Adipocyte (in vitro differentiated cells): ENCODE measurements at regions not wholly inside any gene's neighbourhood (a gene's known extent, or its start where the extent isn't known, plus 50 kb on each side); places are given as distances from the start of the nearest gene placed in this dataset.

Experiments
- DNase-seq: peaks from one replicate; pipeline ENCODE4 v3.0.0-alpha.2; 2015; ENCODE audit warnings: low read depth
- H3K27me3 ChIP-seq: replicated peaks from 2 replicates; pipeline ENCODE4 v1.7.0; 2013; ENCODE audit warnings: mild to moderate bottlenecking, low read length, moderate library complexity; ENCODE audit not compliant: control insufficient read depth, insufficient read depth
- H3K36me3 ChIP-seq: 2 replicates; pipeline ENCODE4 v1.7.0; 2013; ENCODE audit warnings: low read length, mild to moderate bottlenecking, moderate library complexity; ENCODE audit not compliant: control insufficient read depth, insufficient read depth, severe bottlenecking
- H3K4me1 ChIP-seq: 2 replicates; pipeline ENCODE4 v1.7.0; 2013; ENCODE audit warnings: mild to moderate bottlenecking, low read length, moderate library complexity; ENCODE audit not compliant: control insufficient read depth, insufficient read depth
- H3K4me3 ChIP-seq: 2 replicates; pipeline ENCODE4 v1.7.0; 2013; ENCODE audit warnings: mild to moderate bottlenecking, low read length, moderate library complexity
- H3K9ac ChIP-seq: 2 replicates; pipeline ENCODE4 v1.7.0; 2013; ENCODE audit warnings: mild to moderate bottlenecking, low read length, moderate library complexity
- H3K9me3 ChIP-seq: 2 replicates; pipeline ENCODE4 v1.7.0; 2013; ENCODE audit warnings: mild to moderate bottlenecking, low read length, moderate library complexity; ENCODE audit not compliant: control insufficient read depth

GRCh38 chr4:1472911-1473518 lies 66.8 kb upstream of the NKX1-1 start:
- no peaks in the 10 kb centered on the region for H3K36me3 ChIP-seq
- H3K9me3 ChIP-seq, result peaks cover 12% of the 10 kb centered on the region
- no peak overlapping the region for H3K4me3 ChIP-seq
- DNase-seq, result no peak
- no peaks in the 10 kb centered on the region for H3K4me1 ChIP-seq
- H3K27me3 ChIP-seq, result peaks cover 25% of the 10 kb centered on the region
- no peak overlapping the region for H3K9ac ChIP-seq

DNA sequence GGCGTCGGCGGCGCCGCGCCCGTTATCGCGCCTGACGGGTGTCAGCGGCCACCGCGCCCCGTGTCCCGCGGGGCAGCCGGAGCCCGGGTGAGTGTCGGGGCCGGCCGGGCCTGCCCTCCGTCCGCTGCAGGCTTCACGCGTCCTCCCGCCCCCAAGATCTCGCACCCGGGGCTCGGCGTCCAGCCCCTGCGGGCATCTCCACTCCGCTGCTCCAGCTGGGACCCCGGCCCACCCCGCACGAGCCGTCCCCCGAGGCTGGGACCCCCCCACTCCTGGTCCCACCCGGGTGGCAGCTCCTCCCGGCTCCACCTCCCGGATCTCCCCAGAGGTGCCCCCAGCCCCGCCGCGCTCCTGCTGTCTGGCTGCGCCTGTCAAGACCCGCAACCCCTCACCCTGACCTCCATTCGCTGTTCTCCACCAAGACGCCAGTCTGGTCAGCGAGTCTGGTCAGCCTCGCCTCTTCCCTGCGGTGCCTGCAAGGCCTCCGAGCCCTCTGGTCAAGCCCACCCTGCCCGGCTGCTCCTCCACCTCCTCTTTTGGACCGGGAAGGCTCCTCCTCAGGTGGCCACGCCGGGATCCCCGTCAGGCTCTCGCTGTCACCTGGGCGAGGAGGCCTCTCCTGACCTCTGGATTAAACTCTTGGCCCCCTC lies 66.0 kb upstream of the NKX1-1 start:
- H3K4me3 ChIP-seq, result no peak overlapping the region
- peaks cover 12% of the 10 kb centered on the region for H3K9me3 ChIP-seq
- no peaks in the 10 kb centered on the region for H3K4me1 ChIP-seq
- no peaks in the 10 kb centered on the region for H3K36me3 ChIP-seq
- no peak for DNase-seq
- no peak overlapping the region for H3K9ac ChIP-seq
- H3K27me3 ChIP-seq, result peaks cover 25% of the 10 kb centered on the region

DNA sequence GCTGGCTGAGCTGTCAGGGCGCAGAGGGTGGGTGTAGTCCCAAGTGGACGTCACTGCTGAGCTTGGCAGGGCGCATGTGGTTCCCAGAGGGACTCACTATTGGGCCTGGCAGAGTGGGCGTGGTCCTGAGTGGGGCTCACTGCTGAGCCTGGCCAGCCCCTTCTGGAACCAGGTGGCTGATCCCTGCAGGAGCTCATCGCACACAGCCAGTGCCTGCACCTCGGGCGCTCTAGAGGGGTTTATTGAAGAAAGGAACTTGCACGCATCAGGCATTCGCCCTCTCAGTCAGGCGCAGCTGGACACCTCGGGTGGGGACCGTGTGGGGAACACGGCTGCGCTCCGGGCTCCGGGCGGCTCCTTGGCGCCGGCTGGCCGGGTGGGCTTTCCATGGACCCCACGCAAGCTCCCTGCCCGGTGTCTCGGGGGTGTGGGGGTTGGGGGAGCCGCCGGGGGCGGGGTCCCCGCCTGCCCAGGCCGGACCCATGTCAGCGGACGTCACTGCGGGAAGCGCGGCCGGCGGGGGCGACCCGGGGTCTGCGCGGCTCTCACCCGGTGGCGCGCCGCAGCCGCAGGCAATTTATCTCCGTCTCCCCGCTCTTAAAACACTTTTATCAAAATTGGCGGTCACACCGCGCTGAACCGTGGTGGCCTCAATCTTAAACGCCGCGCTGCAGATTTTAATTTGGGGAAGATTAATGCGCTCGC lies 65.4 kb upstream of the NKX1-1 start:
- no peak overlapping the region for H3K9ac ChIP-seq
- no peaks in the 10 kb centered on the region for H3K4me1 ChIP-seq
- peaks cover 11% of the 10 kb centered on the region for H3K9me3 ChIP-seq
- peaks cover 25% of the 10 kb centered on the region for H3K27me3 ChIP-seq
- no peak for DNase-seq
- no peaks in the 10 kb centered on the region for H3K36me3 ChIP-seq
- no peak overlapping the region for H3K4me3 ChIP-seq

DNA sequence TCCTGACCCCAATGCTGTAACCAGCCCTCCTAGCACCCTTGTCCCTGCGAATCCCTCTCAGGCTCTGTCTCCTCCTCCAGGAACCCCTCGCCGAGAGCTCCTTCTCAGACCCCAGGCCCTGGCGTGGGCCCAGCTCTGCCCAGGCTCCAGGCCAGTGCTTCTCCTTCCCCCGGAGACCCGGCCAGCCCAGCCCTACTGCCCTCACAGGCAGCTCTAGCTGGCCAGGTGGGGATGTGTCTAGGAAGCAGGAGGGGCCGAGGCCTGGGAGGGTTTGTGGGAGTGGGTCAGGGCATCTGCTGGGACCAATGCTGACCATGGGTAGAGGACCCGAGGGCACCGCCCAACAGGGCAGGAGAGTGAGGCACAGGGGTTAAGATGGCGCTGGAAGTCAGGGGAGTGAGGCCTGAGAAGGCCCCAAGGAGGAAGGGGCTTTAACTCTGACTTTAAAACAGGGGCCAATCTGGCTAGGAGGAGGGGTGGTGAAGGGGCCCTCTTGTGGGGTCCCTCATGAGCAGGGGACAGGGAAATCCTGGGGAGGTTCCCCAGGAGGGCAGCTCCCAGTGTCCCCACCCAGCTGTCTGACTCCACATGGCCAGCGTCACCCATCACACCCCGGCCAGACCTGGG lies 64.7 kb upstream of the NKX1-1 start:
- Histone ChIP-seq H3K9me3 (peaks cover 9% of the 10 kb centered on the region), H3K4me3 (no peak overlapping the region), H3K4me1 (no peaks in the 10 kb centered on the region), H3K9ac (no peak overlapping the region), H3K27me3 (peaks cover 28% of the 10 kb centered on the region), H3K36me3 (no peaks in the 10 kb centered on the region)
- DNase-seq, result no peak

DNA sequence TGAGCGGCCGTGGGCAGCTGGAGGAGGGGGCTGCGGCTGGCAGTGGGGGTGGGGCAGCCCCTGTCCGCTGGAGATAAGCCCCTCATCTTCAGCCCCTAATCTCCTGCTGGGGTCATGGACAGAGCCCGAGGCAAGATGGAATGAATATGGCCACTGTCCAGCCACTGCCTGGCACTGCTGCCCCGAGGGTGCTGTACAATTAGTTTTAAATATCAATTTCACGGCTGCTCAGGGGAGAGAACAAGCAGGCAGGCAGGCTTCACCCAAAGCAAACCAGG lies 64.1 kb upstream of the NKX1-1 start:
- Histone ChIP-seq H3K9me3 (peaks cover 9% of the 10 kb centered on the region), H3K4me1 (no peaks in the 10 kb centered on the region), H3K27me3 (peaks cover 30% of the 10 kb centered on the region), H3K36me3 (no peaks in the 10 kb centered on the region), H3K9ac (no peak overlapping the region), H3K4me3 (no peak overlapping the region)
- no peak for DNase-seq

DNA sequence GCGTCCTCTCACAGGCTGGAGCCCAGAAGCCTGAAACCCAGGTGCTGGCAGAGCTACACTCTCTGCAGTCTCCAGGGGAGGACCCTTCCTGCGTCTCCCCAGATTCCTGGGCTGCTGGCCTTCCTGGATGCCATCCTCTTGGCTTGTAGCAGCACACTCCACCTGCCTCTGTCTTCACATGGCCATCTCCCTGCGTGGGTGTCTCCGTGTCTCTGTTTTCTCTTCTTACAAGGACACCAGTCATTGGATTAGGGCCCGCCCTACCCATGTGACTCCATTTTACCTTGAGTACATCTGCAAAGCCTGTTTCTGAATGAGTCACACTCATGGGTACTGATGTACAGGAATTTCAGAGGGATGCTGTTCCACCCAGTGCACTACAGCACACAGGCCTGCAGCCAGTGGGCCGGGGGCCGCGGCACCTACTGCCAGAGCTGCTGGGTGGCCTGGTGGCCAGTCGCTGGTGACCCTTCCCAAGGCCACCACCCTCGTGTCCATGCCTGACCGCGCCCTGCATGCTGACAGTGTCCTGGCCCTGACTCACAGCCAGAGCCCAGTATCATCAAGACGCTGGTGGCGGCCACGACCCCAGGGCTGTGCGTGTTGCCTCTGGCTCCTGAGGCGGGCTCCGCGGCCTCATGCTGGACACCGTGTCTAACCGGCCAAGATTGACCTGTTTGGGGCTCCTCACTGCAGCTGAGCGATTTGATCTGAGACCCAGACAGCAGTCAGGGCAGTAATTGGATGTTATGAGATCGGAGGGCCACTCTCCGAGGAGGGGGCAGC lies 63.6 kb upstream of the NKX1-1 start:
- no peaks in the 10 kb centered on the region for H3K4me1 ChIP-seq
- no peak overlapping the region for H3K9ac ChIP-seq
- peaks cover 9% of the 10 kb centered on the region for H3K9me3 ChIP-seq
- H3K36me3 ChIP-seq, result no peaks in the 10 kb centered on the region
- H3K27me3 ChIP-seq, result peaks cover 35% of the 10 kb centered on the region
- no peak overlapping the region for H3K4me3 ChIP-seq
- no peak for DNase-seq

DNA sequence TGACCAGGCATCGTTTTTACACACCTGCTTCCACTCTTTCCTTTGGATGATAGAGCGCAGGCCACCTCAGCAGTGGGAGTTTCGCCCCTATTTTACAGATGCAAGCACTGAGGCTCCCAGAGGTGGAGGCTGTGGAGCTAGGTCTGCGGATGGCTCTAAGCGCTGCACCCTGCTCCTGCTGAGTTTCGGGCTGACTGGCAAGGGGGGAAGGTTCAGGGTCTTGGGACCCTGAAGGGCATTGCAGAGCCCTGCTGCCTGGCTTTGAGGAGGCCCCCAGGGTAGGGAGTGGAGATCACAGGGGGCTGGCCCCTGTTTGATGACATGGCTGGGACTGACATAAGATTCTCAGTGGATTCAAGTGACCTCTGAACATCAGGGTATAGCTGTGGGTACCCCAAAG lies 62.8 kb upstream of the NKX1-1 start:
- Histone ChIP-seq H3K4me3 (no peak overlapping the region), H3K36me3 (no peaks in the 10 kb centered on the region), H3K9me3 (peaks cover 9% of the 10 kb centered on the region), H3K9ac (no peak overlapping the region), H3K4me1 (no peaks in the 10 kb centered on the region), H3K27me3 (peaks cover 37% of the 10 kb centered on the region)
- no peak for DNase-seq

DNA sequence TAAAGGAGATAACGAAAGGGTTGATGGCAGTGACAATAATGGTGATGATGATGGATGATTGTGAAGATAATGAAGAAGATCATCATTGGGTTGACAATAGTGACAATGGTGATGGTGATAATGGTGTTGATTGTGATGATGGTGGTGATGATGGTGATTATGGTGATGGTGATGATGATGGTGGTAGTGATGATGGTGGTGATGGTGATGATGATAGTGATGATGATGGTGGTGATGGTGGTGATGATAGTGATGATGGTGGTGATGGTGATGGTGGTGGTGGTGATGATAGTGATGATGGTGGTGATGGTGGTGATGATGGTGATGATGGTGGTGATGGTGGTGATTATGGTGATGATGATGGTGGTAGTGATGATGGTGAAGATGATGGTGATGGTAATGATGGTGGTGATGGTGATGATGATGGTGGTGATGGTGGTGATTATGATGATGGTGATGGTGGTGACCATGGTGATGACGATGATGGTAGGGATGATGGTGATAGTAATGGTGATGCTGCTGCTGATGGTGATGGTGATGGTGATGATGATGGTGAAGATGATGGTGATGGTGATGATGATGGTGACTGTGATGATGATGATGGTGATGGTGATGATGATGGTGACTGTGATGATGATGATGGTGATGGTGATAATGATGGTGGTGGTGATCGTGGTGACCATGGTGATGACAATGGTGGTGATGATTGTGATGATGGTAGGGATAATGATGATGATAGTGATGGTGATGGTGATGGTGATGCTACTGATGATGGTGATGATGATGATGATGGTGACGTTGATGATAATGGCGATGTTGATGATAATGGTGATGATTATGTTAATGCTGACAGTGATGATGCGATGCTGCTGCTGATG lies 61.6 kb upstream of the NKX1-1 start:
- Histone ChIP-seq H3K36me3 (no peaks in the 10 kb centered on the region), H3K4me1 (no peaks in the 10 kb centered on the region), H3K27me3 (peaks cover 42% of the 10 kb centered on the region), H3K4me3 (no peak overlapping the region), H3K9me3 (peaks cover 9% of the 10 kb centered on the region), H3K9ac (no peak overlapping the region)
- DNase-seq, result no peak

- no peak for DNase-seq
- H3K36me3 ChIP-seq, result no peaks in the 10 kb centered on the region
- H3K4me3 ChIP-seq, result no peak overlapping the region
- H3K9me3 ChIP-seq, result peaks cover 9% of the 10 kb centered on the region
- peaks cover 49% of the 10 kb centered on the region for H3K27me3 ChIP-seq
- no peak overlapping the region for H3K9ac ChIP-seq
- no peaks in the 10 kb centered on the region for H3K4me1 ChIP-seq
Measured at GRCh38 chr4:1466863-1467165, 60.6 kb upstream of the NKX1-1 start.

DNA sequence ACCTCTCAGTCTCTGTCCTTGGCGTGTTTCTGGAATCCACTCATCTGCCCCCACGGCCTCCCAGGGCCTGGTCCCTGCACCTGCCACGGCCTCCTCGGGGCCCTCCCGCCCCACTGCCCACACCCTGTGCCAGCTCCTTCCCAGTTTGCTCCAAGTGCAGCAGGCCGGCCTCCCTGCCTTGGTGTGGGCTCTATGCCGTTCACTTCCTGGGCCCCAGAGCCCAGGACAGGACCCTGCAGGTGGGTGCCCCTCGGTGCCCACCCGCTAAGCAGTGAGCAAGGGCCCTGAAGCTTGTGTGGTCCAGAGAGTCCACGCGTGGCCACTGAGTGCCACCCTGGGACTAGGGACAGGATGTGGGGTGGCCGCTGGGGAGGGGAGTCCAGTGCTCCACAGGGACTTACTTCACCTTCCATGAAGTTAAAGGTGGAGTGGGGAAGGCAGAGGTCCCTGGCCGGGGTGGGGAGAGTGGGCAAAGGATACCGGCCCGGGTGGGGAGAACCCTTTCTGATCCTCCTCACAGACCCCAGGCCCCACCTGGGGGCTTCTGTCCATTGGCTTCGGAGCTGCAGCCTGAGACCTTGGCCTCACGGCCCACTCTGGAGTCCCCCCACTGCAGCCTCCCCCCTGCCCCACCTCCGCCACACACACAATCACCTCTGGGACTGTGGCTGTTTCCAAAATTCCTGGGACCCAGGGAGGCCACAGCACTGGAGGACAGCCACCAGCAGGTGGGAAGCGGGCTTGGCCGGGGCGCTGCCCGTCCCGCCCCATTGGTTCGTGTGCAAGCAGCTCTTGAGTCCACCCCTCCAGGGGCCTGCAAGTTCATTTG lies 60.0 kb upstream of the NKX1-1 start:
- no peaks in the 10 kb centered on the region for H3K4me1 ChIP-seq
- no peak for DNase-seq
- H3K9ac ChIP-seq, result no peak overlapping the region
- H3K36me3 ChIP-seq, result no peaks in the 10 kb centered on the region
- peaks cover 9% of the 10 kb centered on the region for H3K9me3 ChIP-seq
- peaks cover 51% of the 10 kb centered on the region for H3K27me3 ChIP-seq
- no peak overlapping the region for H3K4me3 ChIP-seq
